OCI-LY3 (cell line): ENCODE measurements at regions not wholly inside any gene's neighbourhood (a gene's known extent, or its start where the extent isn't known, plus 50 kb on each side); places are given as distances from the start of the nearest gene placed in this dataset.

Source experiments
- EZH2phosphoT487 ChIP-seq: fragments of 200-600 bp; shearing (Covaris generic); IDR thresholded peaks from 2 replicates; pipeline ENCODE4 v1.6.1; 2018; ENCODE audit warnings: antibody characterized with exemption, mixed run types, low read depth
- TF ChIP-seq, protein P1 (sequence below): fragments of 200-600, 300-600 bp; sonication (generic); IDR thresholded peaks from 2 replicates; pipeline ENCODE4 v1.5.1; 2014; ENCODE audit warnings: antibody characterized with exemption, low read length, low read depth

DNA sequence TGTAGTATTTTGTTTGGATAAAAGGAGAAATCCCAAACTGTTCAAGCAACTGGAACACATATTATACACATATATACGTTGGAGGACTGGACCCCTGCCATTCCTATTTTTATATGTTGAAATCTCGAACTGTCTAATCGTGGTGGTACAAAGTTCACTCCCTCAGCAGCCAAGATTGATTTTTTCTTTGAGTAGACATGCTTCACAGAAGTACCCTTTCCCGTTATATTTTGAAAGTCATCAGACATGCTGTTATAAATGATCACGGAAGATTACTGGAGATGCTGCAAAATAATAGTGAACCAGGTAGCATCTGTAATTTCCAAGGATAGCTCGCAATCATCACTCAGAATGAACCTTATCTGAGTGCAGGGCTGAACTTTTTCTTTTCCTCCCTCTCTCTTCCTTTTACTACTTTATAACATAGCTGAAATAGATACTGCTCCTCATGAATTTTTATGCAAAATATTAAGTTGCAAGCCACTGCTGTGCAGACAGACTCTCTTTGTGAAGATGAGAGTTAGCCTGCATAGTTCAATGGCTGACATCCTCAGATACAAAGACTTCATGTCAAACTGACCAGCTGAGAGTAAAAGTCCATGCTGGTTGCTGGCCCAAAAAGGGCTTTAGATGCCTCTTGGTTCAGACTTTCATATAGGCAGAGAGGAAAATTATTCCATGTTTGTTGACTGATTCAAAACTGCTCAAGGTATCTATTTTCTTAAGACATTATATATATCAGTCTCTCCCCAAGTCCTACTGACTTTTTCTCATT lies 451.9 kb downstream of the TMEM38B start:
- TF ChIP-seq, protein P1, sequence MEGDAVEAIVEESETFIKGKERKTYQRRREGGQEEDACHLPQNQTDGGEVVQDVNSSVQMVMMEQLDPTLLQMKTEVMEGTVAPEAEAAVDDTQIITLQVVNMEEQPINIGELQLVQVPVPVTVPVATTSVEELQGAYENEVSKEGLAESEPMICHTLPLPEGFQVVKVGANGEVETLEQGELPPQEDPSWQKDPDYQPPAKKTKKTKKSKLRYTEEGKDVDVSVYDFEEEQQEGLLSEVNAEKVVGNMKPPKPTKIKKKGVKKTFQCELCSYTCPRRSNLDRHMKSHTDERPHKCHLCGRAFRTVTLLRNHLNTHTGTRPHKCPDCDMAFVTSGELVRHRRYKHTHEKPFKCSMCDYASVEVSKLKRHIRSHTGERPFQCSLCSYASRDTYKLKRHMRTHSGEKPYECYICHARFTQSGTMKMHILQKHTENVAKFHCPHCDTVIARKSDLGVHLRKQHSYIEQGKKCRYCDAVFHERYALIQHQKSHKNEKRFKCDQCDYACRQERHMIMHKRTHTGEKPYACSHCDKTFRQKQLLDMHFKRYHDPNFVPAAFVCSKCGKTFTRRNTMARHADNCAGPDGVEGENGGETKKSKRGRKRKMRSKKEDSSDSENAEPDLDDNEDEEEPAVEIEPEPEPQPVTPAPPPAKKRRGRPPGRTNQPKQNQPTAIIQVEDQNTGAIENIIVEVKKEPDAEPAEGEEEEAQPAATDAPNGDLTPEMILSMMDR = no peak
- TF ChIP-seq EZH2phosphoT487 = no peak
